ENCODE measurements at regions not wholly inside any gene's neighbourhood (a gene's known extent, or its start where the extent isn't known, plus 50 kb on each side); places are given as distances from the start of the nearest gene placed in this dataset.
"Not testable (repeated sequence)": the region's sequence is repeated elsewhere in the genome, so short reads cannot be mapped to it uniquely, and the experiment has no call there.

DNA sequence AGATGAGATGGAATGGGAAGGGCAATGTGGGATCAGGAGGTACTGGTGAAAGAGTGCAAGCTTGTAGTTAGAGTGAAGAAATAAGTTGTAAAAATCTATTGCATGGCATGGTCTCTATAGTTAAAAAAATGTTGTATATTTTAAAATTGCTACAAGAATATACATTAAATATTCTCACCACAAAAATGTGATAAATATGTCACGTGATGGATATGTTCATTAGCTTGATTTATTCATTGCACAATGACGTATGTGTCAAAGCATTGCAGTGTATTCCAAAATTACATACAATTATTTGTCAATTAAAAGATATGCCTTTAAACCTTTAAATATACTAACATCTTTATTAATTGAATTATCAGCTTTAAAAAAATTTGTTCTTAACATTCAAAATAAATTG, 1607.1 kb downstream of the REEP3 start:
- no peak overlapping the region for H3K27ac Mint-ChIP-seq
- no peak for ATAC-seq

DNA sequence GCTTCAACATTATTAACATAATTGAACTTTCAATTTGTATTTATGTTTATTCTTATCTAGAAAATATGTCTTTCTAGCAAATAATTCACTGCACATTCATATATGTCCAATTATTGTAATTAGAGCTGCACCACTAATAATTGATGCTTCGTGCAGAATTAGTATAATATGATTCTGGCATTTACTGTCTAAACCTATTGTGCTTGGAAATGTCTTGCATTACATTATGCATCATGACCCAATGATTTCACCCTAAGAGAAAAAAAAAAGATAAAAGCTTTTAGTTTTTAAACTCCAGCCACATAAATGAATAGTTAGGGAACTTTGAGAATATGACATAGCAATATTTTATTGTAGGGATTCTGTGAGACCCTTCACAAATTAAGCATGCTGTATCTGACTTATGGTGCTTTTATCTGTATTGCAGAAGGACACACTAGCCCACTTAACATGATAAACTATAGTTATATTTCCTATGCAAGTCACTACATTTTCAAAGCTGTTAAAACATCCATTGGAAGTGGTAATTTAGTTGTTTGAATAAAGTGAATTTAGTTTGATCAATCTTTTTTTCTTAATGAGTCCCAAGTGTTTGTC, 1609.1 kb downstream of the REEP3 start:
- DNase-seq (ENCODE audit: low spot score in 2 of 2): no peak
- Mint-ChIP-seq H3K27ac (no peak overlapping the region), H3K36me3 (no peaks in the 10 kb centered on the region), H3K9me3 (peaks cover 4 to 5% of the 10 kb centered on the region in 2 donors)
- ATAC-seq: no peak

More for the DNA sequence above, 1607.1 kb downstream of the REEP3 start:
- H3K9me3 Mint-ChIP-seq: peaks cover 4 to 8% of the 10 kb centered on the region in 2 donors
- DNase-seq (ENCODE audit: low spot score in 2 of 2): no peak
- H3K36me3 Mint-ChIP-seq: no peaks in the 10 kb centered on the region

DNA sequence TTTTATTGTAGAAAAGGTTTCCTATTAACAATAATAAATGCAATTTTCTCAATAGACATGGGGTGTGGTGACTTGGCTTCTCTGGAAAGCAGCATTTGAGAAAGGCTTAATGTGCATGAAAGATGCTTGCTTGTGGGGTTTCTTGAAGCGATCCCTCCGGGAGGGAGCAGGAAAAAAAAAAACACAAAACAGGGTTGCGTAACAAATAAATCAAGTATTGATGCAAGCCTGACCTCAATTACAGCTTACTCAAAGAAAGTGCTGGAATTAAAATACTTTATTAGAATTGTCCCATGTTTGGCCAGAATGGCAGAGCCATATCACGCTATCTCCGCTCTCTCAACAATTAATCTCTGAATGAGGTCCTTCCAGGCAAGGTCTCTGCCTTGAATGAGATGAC, 1612.5 kb downstream of the REEP3 start:
- ATAC-seq: no peak
- peaks cover 0 to 4% of the 10 kb centered on the region in 2 donors for H3K9me3 Mint-ChIP-seq
- H3K27ac Mint-ChIP-seq: no peak overlapping the region
- no peaks in the 10 kb centered on the region for H3K36me3 Mint-ChIP-seq
- DNase-seq (ENCODE audit: low spot score in 2 of 2): no peak

DNA sequence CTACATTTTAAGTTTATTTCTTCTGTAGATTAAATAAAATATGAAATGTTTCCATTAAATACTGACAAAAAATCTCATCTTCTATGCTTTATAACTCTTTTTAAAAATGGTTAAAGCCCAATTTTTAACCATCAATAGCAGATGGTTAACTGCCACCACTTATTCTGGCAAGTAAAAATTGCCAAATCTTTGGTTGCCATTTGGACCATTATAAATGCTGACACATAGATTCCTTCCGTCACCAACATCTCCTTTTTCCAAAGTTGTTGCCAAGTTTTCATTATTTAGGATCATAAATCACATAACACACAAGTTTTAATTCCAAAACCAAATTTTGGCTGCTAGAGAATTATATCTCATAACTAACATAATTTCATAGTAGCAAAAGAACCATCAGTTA, 1614.3 kb downstream of the REEP3 start:
- no peaks in the 10 kb centered on the region for H3K36me3 Mint-ChIP-seq
- DNase-seq (ENCODE audit: low spot score in 2 of 2): no peak
- H3K27ac Mint-ChIP-seq: no peak overlapping the region

DNA sequence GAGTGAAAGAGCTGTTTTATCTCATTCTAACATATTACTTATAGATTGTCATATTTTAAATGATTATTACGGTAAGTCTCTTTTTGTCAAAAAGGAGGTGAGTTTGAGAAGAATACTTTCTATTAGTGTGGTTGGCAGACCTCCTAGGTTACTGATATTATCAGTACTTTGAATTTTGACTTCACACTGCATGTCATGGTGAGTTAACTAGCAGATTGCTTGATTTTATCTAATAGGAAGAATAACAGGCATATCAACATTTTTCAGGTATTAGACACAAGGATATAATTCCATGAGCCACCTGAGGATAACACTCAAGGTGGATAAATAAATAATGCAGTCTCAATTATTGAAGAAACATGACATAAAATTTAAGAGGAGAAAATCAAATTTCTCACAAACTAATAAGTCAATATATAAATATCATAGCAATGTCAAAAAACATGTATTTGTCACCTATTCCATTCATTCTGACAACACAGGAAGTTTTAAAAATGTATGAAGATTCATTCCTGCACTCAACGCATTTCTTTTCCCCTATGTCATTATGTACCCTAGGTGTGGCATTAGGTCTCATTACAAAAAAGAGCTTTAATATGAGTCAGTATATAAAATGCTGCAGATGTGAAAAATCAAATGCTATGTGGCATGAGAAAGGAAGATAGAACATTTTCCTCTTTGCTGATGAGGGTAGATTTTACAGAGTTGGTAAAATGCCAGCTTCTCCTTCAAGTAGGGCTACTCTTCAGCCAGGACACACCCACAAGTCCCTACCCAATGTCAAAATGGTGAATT, 1621.6 kb downstream of the REEP3 start:
- Mint-ChIP-seq H3K27ac (no peak overlapping the region), H3K9me3 (peaks cover 0 to 5% of the 10 kb centered on the region in 2 donors), H3K36me3 (no peaks in the 10 kb centered on the region)
- ATAC-seq (no peak), DNase-seq (ENCODE audit: low spot score in 2 of 2) (no peak)

More for the DNA sequence above, 1614.3 kb downstream of the REEP3 start:
- H3K9me3 Mint-ChIP-seq: no peaks in the 10 kb centered on the region
- ATAC-seq: no peak

DNA sequence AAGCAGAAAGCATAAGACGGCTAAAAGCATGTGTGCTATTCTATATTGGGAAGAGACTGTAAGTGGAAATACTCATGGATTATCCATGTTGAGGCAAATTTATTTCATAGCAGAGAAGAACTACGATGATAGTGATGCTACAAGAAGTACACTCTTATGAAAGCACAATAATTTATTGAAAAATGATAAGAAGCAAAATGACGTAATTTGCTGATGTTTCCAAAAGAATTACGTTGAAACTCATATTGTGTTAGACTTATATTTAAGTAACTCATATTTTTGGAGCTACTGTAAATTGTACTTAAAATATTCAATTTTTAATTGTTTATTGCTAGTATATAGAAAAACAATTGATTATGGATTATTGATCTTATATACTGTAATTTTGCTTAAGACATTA, 1622.5 kb downstream of the REEP3 start:
- Mint-ChIP-seq H3K9me3 (peaks cover 0 to 7% of the 10 kb centered on the region in 2 donors), H3K36me3 (no peaks in the 10 kb centered on the region), H3K27ac (no peak overlapping the region)
- no peak for DNase-seq (ENCODE audit: low spot score in 2 of 2)
- no peak for ATAC-seq

DNA sequence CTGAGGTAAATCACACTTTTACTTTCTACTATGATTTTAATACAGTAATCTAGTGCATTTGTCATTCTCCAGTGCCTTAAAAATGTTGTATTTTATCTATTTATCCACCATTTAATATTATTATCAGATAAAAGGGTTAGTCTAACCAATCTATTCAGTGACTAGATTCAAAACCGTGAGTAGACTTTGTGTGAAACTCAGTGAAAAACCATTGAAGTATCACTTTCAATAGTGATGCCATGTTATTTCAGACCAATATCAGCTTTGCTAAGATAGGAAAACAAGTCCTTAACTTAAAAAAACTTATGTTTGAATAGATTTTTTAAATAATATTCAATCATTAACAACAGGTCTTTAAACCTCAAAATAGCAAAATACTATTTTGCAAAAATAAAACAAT, 1628.7 kb downstream of the REEP3 start:
- no peaks in the 10 kb centered on the region for H3K36me3 Mint-ChIP-seq
- peaks cover 0 to 11% of the 10 kb centered on the region in 2 donors for H3K9me3 Mint-ChIP-seq
- DNase-seq (ENCODE audit: low spot score in 2 of 2) (no peak), ATAC-seq (no peak)
- no peak overlapping the region for H3K27ac Mint-ChIP-seq

DNA sequence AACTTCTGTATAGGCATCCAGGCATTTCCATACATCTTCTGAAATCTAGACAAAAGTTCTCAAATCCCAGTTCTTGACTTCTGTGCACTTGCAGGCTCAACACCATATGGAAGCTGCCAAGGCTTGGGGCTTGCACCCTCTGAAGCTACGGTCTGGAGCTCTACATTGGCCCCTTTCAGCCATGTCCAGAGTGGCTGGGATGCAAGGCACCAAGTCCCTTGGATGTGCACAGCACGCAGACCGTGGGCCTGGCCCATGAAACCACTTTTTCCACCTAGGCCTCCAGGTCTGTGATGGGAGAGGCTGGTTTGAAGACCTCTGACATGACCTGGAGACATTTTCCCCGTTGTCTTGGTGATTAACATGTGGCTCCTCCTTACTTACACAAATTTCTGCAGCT, 1645.1 kb downstream of the REEP3 start:
- H3K36me3 Mint-ChIP-seq: no peaks in the 10 kb centered on the region
- no peak for DNase-seq (ENCODE audit: low spot score in 2 of 2)
- H3K27ac Mint-ChIP-seq: no peak overlapping the region
- H3K9me3 Mint-ChIP-seq: peaks cover 10 to 28% of the 10 kb centered on the region in 2 donors
- ATAC-seq: no peak

DNA sequence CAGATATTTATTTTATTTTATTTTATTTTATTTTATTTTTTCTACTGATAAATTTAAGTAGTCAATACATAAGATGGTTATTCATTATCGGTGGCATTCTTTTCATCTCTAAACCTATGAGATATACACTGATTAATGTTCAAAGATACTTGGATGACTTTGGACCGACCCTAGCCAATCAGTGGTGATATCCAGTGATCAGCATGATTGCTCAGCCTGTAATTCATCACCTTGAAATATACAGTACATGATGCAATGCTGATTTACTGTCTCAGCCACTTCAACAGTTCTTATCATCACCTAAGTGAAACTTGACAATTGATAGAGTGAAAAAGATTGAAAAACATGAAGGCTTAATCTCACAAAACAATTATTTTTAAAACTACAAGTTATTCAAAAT, 1651.0 kb downstream of the REEP3 start:
- no peak for ATAC-seq
- Mint-ChIP-seq H3K9me3 (peaks cover 11 to 25% of the 10 kb centered on the region in 2 donors), H3K27ac (no peak overlapping the region)

DNA sequence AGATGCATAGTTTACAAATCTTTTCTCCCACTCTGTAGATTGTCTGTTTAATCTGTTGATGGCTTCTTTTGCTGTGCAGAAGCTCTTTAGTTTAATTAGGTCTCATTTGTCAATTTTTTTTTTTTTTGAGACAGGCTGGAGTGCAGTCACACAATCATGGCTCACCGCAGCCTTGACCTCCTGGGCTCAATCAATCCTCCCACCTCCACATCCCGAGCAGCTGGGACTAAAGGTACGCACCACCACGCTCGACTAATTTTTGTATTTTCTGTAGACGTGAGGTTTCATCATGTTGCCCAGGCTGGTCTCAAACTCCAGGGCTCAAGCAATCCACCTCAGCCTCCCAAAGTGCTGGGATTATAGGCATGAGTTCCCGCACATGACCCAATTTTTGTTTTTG, 1655.8 kb downstream of the REEP3 start:
- Mint-ChIP-seq H3K36me3 (peaks cover 0 to 9% of the 10 kb centered on the region in 2 donors), H3K27ac (no peak overlapping the region), H3K9me3 (peaks cover 11 to 12% of the 10 kb centered on the region in 2 donors)
- no peak for ATAC-seq
- no peak for DNase-seq (ENCODE audit: low spot score in 2 of 2)

More for the DNA sequence above, 1651.0 kb downstream of the REEP3 start:
- DNase-seq (ENCODE audit: low spot score in 2 of 2): no peak
- H3K36me3 Mint-ChIP-seq: no peaks in the 10 kb centered on the region

DNA sequence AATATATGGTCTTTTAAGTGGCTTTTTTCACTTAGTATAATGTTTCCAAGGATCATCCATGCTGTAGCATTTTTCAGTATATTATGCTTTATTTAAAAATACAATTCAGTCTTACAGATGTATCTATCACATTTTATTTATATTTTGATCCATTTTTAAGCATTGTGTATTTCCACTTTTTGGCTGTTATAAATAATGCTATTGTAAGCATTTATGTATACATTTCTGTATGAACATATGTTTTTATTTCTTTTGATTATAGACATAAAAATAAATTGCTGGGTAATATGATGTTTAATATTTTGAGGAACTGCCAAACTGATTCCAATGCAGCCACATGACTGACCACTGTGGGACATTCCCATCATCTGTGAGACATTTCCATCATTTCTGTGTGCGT, 1662.0 kb downstream of the REEP3 start:
- no peak overlapping the region for H3K27ac Mint-ChIP-seq

DNA sequence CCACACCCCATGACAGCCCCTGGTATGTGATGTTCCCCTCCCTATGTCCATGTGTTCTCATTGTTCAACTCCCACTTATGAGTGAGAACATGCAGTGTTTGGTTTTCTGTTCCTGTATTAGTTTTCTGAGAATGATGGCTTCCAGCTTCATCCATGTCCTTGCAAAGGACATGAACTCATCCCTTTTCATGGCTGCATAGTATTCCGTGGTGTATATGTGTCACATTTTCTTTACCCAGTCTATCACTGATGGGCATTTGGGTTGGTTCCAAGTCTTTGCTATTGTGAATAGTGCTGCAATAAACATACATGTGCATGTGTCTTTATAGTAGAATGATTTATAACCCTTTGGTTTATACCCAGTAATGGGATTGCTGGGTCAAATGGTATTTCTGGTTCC, 1665.5 kb downstream of the REEP3 start:
- not testable (repeated sequence) for ATAC-seq; H3K27ac Mint-ChIP-seq; H3K36me3 Mint-ChIP-seq; DNase-seq (ENCODE audit: low spot score in 2 of 2)
- peaks cover 6 to 17% of the 10 kb centered on the region in 2 donors for H3K9me3 Mint-ChIP-seq

More for the DNA sequence above, 1662.0 kb downstream of the REEP3 start:
- ATAC-seq: no peak
- Mint-ChIP-seq H3K9me3 (peaks cover 0 to 23% of the 10 kb centered on the region in 2 donors), H3K36me3 (peaks cover 0 to 9% of the 10 kb centered on the region in 2 donors)
- DNase-seq (ENCODE audit: low spot score in 2 of 2): no peak

DNA sequence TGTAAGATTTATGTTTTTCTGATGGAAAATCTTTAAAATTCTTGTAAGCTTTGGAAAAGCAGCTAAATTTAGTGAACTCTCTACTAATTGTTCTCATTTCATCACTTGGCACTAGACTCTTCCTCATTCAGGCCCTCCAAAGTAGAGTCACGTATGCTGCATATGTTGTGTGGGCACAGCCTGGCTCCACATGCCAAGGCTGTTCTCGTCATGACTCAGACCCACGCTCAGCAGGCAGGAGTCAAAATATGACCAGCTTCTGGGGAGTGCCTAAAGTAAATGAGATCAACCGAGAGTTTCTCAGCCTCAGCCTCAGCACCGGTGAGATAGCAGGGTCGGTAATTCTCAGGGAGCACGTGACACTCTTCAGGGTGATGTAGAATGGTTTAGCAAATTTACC, 1672.9 kb downstream of the REEP3 start:
- H3K27ac Mint-ChIP-seq: no peak overlapping the region
- H3K36me3 Mint-ChIP-seq: no peaks in the 10 kb centered on the region
- H3K9me3 Mint-ChIP-seq: peaks cover 5 to 14% of the 10 kb centered on the region in 2 donors
- ATAC-seq (no peak), DNase-seq (ENCODE audit: low spot score in 2 of 2) (no peak)

DNA sequence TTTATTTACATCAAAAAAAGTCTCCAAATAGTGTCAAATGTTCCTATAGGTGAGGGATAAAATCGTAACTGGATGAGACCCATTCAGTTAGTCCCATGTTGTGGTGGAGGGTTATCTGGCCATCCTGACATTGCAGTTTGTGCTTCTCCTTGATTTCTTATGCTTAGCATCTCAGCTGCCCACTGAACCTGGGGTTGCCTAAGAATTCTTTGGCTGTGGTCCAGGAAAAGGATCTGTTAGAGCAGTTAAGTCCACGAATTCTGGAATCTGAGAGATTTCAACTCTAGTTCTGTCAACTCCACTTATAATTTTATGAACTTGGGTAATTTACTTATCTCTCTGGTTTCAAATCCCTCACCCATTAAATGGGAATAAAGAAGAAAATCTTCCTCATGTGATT, 1673.4 kb downstream of the REEP3 start:
- no peak overlapping the region for H3K27ac Mint-ChIP-seq
- H3K9me3 Mint-ChIP-seq: peaks cover 5 to 14% of the 10 kb centered on the region in 2 donors
- ATAC-seq: no peak
- no peaks in the 10 kb centered on the region for H3K36me3 Mint-ChIP-seq
- DNase-seq (ENCODE audit: low spot score in 2 of 2): no peak

DNA sequence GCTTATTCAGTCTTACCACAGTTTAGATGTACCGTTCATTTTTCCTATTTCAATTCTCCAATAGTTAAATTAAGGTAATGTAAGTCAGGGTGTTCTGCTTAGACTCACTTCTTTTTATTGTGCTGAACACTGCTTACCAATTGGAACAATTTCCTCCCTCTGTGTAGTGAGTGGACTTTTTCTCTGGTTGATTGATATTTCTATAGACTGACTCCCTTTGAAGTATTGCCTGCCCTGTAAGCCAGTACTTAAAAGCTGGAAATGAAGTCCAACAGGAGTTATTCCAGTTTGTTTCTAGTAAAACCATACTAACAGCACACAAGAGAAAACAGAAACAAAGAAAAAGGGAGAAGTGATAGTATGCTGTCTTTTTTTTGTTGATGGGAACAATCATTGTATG, 1674.9 kb downstream of the REEP3 start:
- Mint-ChIP-seq H3K27ac (no peak overlapping the region), H3K9me3 (peaks cover 0 to 9% of the 10 kb centered on the region in 2 donors)

DNA sequence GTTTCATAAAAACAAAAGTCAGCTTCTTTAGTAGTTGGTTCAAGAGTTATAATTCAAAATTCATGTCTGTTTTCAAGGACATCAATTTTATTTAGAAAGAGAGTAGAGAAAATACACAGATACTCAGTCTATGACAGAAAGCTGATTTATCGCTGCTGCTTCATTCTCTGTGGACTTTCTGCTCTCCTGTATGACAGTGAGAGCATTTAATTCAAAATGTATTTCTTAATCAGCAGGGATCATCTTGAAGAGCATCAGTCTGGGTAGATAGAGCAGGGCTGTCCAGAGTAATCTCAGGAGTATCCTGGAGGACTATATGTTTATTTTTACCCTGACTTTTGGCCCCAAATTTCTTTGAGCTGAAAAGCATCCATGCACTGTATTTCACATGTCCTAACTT, 1676.7 kb downstream of the REEP3 start:
- ATAC-seq (no peak), DNase-seq (ENCODE audit: low spot score in 2 of 2) (no peak)
- H3K27ac Mint-ChIP-seq: no peak overlapping the region
- no peaks in the 10 kb centered on the region for H3K36me3 Mint-ChIP-seq
- no peaks in the 10 kb centered on the region for H3K9me3 Mint-ChIP-seq

More for the DNA sequence above, 1674.9 kb downstream of the REEP3 start:
- H3K36me3 Mint-ChIP-seq: no peaks in the 10 kb centered on the region
- ATAC-seq (no peak), DNase-seq (ENCODE audit: low spot score in 2 of 2) (no peak)

DNA sequence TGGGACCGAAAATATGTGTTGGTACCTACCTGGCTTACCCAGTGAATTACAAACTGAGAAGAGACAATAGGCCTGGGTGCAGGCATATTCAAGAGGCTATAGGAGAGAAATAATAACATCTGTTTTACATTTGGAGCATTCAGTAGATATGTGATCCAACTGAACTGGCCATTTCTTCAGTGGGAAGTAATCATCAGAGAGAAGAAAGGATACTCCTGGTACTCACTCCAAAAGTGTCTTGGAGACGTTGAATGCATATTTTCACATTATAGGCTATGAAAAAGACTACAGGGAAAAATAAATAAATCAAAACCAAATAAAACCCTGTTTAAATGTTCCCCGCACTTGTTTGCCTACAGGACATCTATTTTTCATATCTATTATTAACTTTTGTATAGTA, 1680.3 kb downstream of the REEP3 start:
- Mint-ChIP-seq H3K9me3 (no peaks in the 10 kb centered on the region), H3K36me3 (no peaks in the 10 kb centered on the region), H3K27ac (no peak overlapping the region)
- ATAC-seq: no peak
- DNase-seq (ENCODE audit: low spot score in 2 of 2): no peak

DNA sequence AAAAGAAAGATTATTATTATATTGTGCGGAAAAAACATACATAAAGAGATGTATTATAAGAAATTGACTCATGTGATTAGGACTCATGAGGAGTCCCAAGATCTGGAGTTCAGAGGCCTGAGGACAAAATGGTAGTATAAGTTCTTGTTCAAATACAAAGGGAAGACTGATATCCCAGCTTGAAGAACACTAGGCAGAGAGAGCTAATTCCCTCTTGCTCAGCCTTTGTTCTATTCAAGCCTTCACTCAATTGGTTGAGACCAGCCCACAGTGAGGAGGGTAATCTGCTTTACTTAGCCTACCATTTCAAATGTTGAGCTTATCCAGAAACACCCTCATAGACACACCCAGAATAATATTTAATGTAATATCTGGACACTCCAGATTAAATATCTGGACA, 1683.8 kb downstream of the REEP3 start:
- no peak for ATAC-seq
- H3K9me3 Mint-ChIP-seq: no peaks in the 10 kb centered on the region
- no peak overlapping the region for H3K27ac Mint-ChIP-seq

More for the DNA sequence above, 1683.8 kb downstream of the REEP3 start:
- no peaks in the 10 kb centered on the region for H3K36me3 Mint-ChIP-seq
- no peak for DNase-seq (ENCODE audit: low spot score in 2 of 2)
